PC-3 (cell line): ENCODE measurements at regions not wholly inside any gene's neighbourhood (a gene's known extent, or its start where the extent isn't known, plus 50 kb on each side); places are given as distances from the start of the nearest gene placed in this dataset.

Experiments
- EZH2 ChIP-seq: fragments of 300-600 bp; sonication (generic); IDR thresholded peaks from one replicate; pipeline ENCODE4 v1.6.1; 2017; ENCODE audit warnings: antibody characterized with exemption, mild to moderate bottlenecking, low read length; ENCODE audit not compliant: unreplicated experiment
- EZH2phosphoT487 ChIP-seq: fragments of 300-600 bp; sonication (generic); IDR thresholded peaks from 2 replicates; pipeline ENCODE4 v1.6.1; 2018; ENCODE audit warnings: mild to moderate bottlenecking, antibody characterized with exemption, low read length, borderline replicate concordance
- TF ChIP-seq, protein P1 (sequence below): fragments of 300-600 bp; sonication (generic); conservative IDR thresholded peaks from 2 replicates; pipeline ENCODE4 v1.5.1; 2017; ENCODE audit warnings: antibody characterized with exemption, low read depth, mild to moderate bottlenecking, low read length

DNA sequence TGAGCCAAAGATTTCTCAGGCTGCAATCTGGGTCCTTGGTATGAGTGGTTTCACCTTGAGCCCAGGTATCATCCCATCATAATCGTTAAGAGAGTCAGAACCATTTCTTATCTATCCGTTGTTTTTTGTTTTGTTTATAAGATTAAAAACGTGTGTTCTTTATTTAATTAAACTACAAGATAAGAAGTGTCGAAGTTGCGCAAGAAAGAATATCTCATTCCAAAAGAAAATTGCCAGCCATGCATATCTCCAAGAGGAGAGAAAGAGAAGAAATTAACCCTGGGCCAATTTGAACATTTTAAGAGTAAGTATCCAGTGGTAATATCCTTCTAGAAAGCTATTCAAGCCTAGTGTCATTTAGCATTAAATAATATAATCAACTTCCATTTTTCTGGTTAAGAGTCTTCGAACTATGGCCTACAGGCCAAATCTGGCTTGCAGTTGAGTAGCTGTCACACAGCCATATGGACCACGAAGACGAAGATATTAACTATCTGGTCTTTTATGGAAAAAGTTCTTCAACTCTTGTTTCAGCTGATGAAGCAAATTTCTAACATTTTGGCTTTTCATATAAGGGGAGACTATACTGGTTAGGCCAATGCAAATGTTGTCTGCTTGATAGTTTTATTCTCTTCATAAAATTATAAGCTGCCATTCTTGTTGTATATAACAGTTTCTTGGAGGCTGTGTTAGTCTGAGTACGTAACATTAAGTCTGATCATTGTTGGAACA is 576.4 kb downstream of the REEP3 start:
- TF ChIP-seq, protein P1, sequence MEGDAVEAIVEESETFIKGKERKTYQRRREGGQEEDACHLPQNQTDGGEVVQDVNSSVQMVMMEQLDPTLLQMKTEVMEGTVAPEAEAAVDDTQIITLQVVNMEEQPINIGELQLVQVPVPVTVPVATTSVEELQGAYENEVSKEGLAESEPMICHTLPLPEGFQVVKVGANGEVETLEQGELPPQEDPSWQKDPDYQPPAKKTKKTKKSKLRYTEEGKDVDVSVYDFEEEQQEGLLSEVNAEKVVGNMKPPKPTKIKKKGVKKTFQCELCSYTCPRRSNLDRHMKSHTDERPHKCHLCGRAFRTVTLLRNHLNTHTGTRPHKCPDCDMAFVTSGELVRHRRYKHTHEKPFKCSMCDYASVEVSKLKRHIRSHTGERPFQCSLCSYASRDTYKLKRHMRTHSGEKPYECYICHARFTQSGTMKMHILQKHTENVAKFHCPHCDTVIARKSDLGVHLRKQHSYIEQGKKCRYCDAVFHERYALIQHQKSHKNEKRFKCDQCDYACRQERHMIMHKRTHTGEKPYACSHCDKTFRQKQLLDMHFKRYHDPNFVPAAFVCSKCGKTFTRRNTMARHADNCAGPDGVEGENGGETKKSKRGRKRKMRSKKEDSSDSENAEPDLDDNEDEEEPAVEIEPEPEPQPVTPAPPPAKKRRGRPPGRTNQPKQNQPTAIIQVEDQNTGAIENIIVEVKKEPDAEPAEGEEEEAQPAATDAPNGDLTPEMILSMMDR = no peak
- TF ChIP-seq EZH2 (no peak), EZH2phosphoT487 (no peak)
